OCI-LY3 (cell line): ENCODE measurements at regions not wholly inside any gene's neighbourhood (a gene's known extent, or its start where the extent isn't known, plus 50 kb on each side); places are given as distances from the start of the nearest gene placed in this dataset.

Experiments
- EZH2phosphoT487 ChIP-seq: fragments of 200-600 bp; shearing (Covaris generic); IDR thresholded peaks from 2 replicates; pipeline ENCODE4 v1.6.1; 2018; ENCODE audit warnings: antibody characterized with exemption, mixed run types, low read depth
- TF ChIP-seq, protein P1 (sequence below): fragments of 200-600, 300-600 bp; sonication (generic); IDR thresholded peaks from 2 replicates; pipeline ENCODE4 v1.5.1; 2014; ENCODE audit warnings: antibody characterized with exemption, low read length, low read depth

DNA sequence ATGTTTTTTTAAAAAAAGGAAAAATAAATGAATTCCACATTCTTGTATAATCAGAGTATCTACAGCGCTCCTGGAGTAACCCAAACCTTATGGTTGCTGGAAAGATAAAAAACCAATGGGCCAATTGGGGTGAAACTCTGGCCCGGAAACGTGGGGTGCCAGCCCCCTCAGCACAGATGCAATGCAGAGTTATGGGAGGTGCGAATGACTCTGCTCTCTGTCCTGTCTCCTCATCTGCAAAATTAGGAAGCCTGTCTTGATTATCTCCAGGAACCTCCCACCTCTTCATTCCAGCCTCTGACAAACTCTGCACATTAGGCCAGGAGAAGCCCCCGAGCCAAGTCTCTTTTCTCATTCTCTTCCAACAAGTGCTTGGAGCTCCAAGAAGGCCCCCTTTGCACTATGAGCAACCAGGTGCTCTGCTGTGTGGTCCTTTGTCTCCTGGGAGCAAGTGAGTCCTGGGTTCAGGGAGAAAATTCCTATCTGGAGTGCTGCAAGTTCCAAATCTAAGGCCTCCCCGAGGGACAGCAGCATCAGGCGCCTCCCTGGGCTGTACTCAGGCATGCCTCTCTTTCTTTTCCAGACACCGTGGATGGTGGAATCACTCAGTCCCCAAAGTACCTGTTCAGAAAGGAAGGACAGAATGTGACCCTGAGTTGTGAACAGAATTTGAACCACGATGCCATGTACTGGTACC is 130.5 kb upstream of the PRSS1 start:
- TF ChIP-seq, protein P1, sequence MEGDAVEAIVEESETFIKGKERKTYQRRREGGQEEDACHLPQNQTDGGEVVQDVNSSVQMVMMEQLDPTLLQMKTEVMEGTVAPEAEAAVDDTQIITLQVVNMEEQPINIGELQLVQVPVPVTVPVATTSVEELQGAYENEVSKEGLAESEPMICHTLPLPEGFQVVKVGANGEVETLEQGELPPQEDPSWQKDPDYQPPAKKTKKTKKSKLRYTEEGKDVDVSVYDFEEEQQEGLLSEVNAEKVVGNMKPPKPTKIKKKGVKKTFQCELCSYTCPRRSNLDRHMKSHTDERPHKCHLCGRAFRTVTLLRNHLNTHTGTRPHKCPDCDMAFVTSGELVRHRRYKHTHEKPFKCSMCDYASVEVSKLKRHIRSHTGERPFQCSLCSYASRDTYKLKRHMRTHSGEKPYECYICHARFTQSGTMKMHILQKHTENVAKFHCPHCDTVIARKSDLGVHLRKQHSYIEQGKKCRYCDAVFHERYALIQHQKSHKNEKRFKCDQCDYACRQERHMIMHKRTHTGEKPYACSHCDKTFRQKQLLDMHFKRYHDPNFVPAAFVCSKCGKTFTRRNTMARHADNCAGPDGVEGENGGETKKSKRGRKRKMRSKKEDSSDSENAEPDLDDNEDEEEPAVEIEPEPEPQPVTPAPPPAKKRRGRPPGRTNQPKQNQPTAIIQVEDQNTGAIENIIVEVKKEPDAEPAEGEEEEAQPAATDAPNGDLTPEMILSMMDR, result no peak
- no peak for TF ChIP-seq EZH2phosphoT487
